GM23338 (cell line): ENCODE measurements at regions not wholly inside any gene's neighbourhood (a gene's known extent, or its start where the extent isn't known, plus 50 kb on each side); places are given as distances from the start of the nearest gene placed in this dataset.

Experiments used
- ATAC-seq: fragments of 200-7000 bp; cut with Tn5 transposase; 3 replicates; pipeline ENCODE4 v1.9.1; 2020
- DNase-seq: peaks from one replicate; pipeline ENCODE4 v3.0.0-alpha.2; 2015; ENCODE audit warnings: low spot score
- H2AFZ ChIP-seq: fragments of 200-600 bp; sonication (generic); 2 replicates; pipeline ENCODE4 v1.8.0; 2016; ENCODE audit warnings: antibody characterized with exemption, mild to moderate bottlenecking, moderate library complexity
- H3F3A ChIP-seq: fragments of 200-600 bp; sonication (generic); replicated peaks from 2 replicates; pipeline ENCODE4 v1.8.0; 2017; ENCODE audit warnings: antibody characterized with exemption, mixed run types, low read depth
- H3K27ac ChIP-seq: fragments of 200-600 bp; sonication (generic); 2 replicates; pipeline ENCODE4 v1.6.1; 2016; ENCODE audit warnings: low read depth
- H3K27me3 ChIP-seq: fragments of 200-600 bp; sonication (generic); 2 replicates; pipeline ENCODE4 v1.8.0; 2016; ENCODE audit warnings: mild to moderate bottlenecking, mixed run types, moderate library complexity; ENCODE audit not compliant: insufficient read depth
- H3K36me3 ChIP-seq: fragments of 200-600 bp; sonication (generic); 2 replicates; pipeline ENCODE4 v1.8.0; 2016; ENCODE audit warnings: mild to moderate bottlenecking; ENCODE audit not compliant: insufficient read depth
- H3K4me1 ChIP-seq: fragments of 200-600 bp; sonication (generic); 2 replicates; pipeline ENCODE4 v1.8.0; 2016; ENCODE audit warnings: mild to moderate bottlenecking, moderate library complexity; ENCODE audit not compliant: insufficient read depth
- H3K4me2 ChIP-seq: fragments of 200-600 bp; sonication (generic); 2 replicates; pipeline ENCODE4 v1.7.1; 2017; ENCODE audit warnings: mixed run types
- H3K4me3 ChIP-seq: fragments of 200-600 bp; sonication (generic); 2 replicates; pipeline ENCODE4 v1.6.1; 2016; ENCODE audit warnings: mixed run types
- H3K79me2 ChIP-seq: fragments of 200-600 bp; sonication (generic); replicated peaks from 2 replicates; pipeline ENCODE4 v1.8.0; 2017; ENCODE audit warnings: mild to moderate bottlenecking; ENCODE audit not compliant: insufficient read depth
- H3K9me2 ChIP-seq: fragments of 200-600 bp; sonication (generic); 2 replicates; pipeline ENCODE4 v1.8.0; 2017; ENCODE audit not compliant: insufficient read depth
- H4K20me1 ChIP-seq: fragments of 200-600 bp; sonication (generic); replicated peaks from 2 replicates; pipeline ENCODE4 v1.8.0; 2017; ENCODE audit warnings: mild to moderate bottlenecking; ENCODE audit not compliant: insufficient read depth
- H3K27ac Mint-ChIP-seq: 2 replicates; pipeline ENCODE4 v1.8.0; 2020; ENCODE audit warnings: inconsistent platforms, mild to moderate bottlenecking, moderate library complexity, mixed read lengths
- H3K27me3 Mint-ChIP-seq: 3 replicates; pipeline ENCODE4 v1.8.0; 2022; ENCODE audit warnings: low read depth, mild to moderate bottlenecking, moderate library complexity, mixed read lengths, inconsistent platforms; ENCODE audit not compliant: insufficient read depth, poor library complexity
- H3K36me3 Mint-ChIP-seq: 3 replicates; pipeline ENCODE4 v1.8.0; 2021; ENCODE audit warnings: low read depth, mild to moderate bottlenecking, inconsistent platforms, moderate library complexity, mixed read lengths
- H3K4me1 Mint-ChIP-seq: 3 replicates; pipeline ENCODE4 v1.8.0; 2020; ENCODE audit warnings: mild to moderate bottlenecking, inconsistent platforms, mixed read lengths
- H3K4me3 Mint-ChIP-seq: 3 replicates; pipeline ENCODE4 v1.8.0; 2021; ENCODE audit warnings: moderate library complexity, mild to moderate bottlenecking, inconsistent platforms, mixed read lengths
- H3K9me3 Mint-ChIP-seq: 3 replicates; pipeline ENCODE4 v1.8.0; 2020; ENCODE audit warnings: moderate library complexity, mild to moderate bottlenecking, inconsistent platforms, mixed read lengths
- CREB1 ChIP-seq: fragments of 250-450 bp; sonication (Bioruptor Pico); IDR thresholded peaks from 2 replicates; pipeline ENCODE4 v1.5.0; 2020; ENCODE audit warnings: low read depth, mild to moderate bottlenecking, moderate library complexity
- CTCF ChIP-seq, 2 experiments: fragments of 200-600 bp in 1 of 2; sonication (generic) in 1 of 2; conservative IDR thresholded peaks; 2 replicates each; pipeline versions ENCODE4 v1.5.1 to v1.6.1; 2016 to 2017; ENCODE audit warnings: antibody characterized with exemption in 2 of 2, low read depth in 2 of 2, mild to moderate bottlenecking in 2 of 2, moderate library complexity in 1 of 2
- EZH2 ChIP-seq: fragments of 200-600 bp; sonication (generic); IDR thresholded peaks from one replicate; pipeline ENCODE4 v1.8.0; 2017; ENCODE audit warnings: antibody characterized with exemption, mild to moderate bottlenecking, low read depth; ENCODE audit not compliant: unreplicated experiment
- NANOG ChIP-seq: IDR thresholded peaks from 2 replicates; pipeline ENCODE4 v1.6.1; 2016; ENCODE audit warnings: antibody characterized with exemption, borderline replicate concordance
- POLR2AphosphoS5 ChIP-seq: IDR thresholded peaks from 2 replicates; pipeline ENCODE4 v1.6.1; 2016; ENCODE audit warnings: antibody characterized with exemption, low read depth
- REST ChIP-seq: IDR thresholded peaks from one replicate; pipeline ENCODE4 v1.6.1; 2018; ENCODE audit warnings: antibody characterized with exemption; ENCODE audit not compliant: unreplicated experiment
- STAT1 ChIP-seq: IDR thresholded peaks from one replicate; pipeline ENCODE4 v1.6.1; 2016; ENCODE audit warnings: antibody characterized with exemption; ENCODE audit not compliant: unreplicated experiment
- ZNF462 ChIP-seq: fragments of 250-450 bp; sonication (Bioruptor Pico); IDR thresholded peaks from 2 replicates; pipeline ENCODE4 v1.5.0; 2020; ENCODE audit warnings: mild to moderate bottlenecking, moderate library complexity

GRCh38 chr1:91123319-91123718 is 101.5 kb upstream of the ZNF644 start (continued):
- peak; percentile 55; the same call in 1 of the 2 replicates for TF ChIP-seq ZNF462 (CRISPR knock-in tag)

GRCh38 chr1:91122106-91122717 is 100.4 kb upstream of the ZNF644 start:
- Mint-ChIP-seq H3K4me3 (no peak overlapping the region), H3K27ac (no peak overlapping the region; the same call in 1 of the 2 replicates), H3K4me1 (peaks cover 64% of the 10 kb centered on the region), H3K9me3 (no peaks in the 10 kb centered on the region; the same call in 2 of the 3 replicates), H3K36me3 (no peaks in the 10 kb centered on the region), H3K27me3 (peaks cover 4% of the 10 kb centered on the region)
- Histone ChIP-seq H4K20me1 (no peaks in the 10 kb centered on the region), H3K4me1 (peaks cover 76% of the 10 kb centered on the region), H3K4me2 (no peak overlapping the region), H3K9me2 (peaks cover 3% of the 10 kb centered on the region; the same call in 1 of the 2 replicates), H3K27me3 (no peaks in the 10 kb centered on the region), H3K27ac (peak overlapping the region; percentile 55; the same call in 1 of the 2 replicates), H3F3A (peaks cover 17% of the 10 kb centered on the region; the same call in 1 of the 2 replicates), H3K79me2 (no peaks in the 10 kb centered on the region), H2AFZ (no peak overlapping the region), H3K36me3 (no peaks in the 10 kb centered on the region), H3K4me3 (no peak overlapping the region)
- ATAC-seq (no peak), DNase-seq (no peak)
- no peak for TF ChIP-seq STAT1
- TF ChIP-seq EZH2 = no peak
- TF ChIP-seq CREB1 (CRISPR knock-in tag) = no peak
- TF ChIP-seq CTCF (conservative IDR thresholded peaks at IDR 0.05; ENCODE audit: low read depth in 2 of 2) = no peak
- TF ChIP-seq NANOG = no peak
- TF ChIP-seq REST = no peak
- TF ChIP-seq POLR2AphosphoS5 = no peak
